ENCODE measurements at regions not wholly inside any gene's neighbourhood (a gene's known extent, or its start where the extent isn't known, plus 50 kb on each side); places are given as distances from the start of the nearest gene placed in this dataset.

DNA sequence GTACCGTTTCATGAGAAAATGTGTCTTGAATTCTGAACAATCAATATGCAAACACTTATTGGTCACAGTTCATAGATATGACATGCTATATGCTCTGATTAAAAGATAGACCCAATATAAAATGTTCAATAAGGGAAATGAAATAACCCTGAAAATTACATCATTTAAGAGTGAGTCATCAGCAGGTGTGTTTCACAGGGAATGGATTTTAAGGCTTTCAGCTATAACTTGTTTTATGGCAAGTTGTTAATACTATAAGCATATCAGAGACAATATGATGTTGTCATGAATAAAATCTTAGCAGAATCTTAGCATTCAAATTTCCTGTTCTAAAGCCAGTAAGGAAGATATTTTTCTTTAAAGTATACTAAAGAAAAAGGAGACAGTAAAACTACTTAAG is 483.4 kb upstream of the PCDH9 start:
- no peak for DNase-seq (ENCODE audit: low read depth)

DNA sequence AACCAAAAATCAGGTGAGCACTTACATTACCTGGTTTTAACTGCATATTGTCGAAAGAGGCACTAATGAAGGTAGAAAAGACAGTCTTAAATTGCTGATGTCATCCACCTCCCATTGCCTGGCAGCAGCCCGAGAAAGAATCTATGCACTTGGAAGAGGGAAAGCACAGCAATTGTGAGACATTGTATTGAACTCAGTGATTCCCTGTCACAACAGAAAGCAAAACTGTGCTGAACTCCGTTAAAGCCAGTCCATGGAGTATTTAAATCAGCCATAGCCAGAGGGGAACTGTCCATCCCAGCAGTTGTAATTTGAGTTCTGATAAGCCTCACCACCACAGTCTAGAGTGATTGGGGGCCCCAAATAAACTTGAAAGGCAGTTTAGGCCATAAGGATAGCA is 466.6 kb upstream of the PCDH9 start:
- DNase-seq (ENCODE audit: low read depth) = no peak

- no peak for DNase-seq (ENCODE audit: low read depth)
Observed at GRCh38 chr13:67664502-67664901, 434.4 kb upstream of the PCDH9 start.

DNA sequence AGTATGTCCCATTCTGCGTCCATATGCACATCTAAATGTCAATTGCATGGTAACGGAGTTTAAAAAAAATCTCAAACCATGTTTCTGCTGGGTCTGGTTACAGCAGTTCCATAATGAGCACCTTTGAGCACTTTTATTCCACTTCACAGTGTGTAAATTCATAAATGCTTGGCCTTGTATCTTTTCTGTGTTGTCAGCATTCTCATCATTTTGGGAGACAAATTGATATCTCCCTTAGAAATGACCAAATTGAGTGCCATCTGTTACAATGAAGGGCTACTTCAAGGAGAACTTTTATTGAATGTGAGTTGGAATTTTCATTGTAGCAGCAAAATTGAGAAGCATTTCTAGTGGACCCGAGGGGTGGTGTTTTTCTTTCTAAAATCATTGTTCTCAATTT is 432.9 kb upstream of the PCDH9 start:
- DNase-seq (ENCODE audit: low read depth) = no peak

- DNase-seq (ENCODE audit: low read depth) = no peak
Observed at GRCh38 chr13:67652887-67653286, 422.8 kb upstream of the PCDH9 start.

DNA sequence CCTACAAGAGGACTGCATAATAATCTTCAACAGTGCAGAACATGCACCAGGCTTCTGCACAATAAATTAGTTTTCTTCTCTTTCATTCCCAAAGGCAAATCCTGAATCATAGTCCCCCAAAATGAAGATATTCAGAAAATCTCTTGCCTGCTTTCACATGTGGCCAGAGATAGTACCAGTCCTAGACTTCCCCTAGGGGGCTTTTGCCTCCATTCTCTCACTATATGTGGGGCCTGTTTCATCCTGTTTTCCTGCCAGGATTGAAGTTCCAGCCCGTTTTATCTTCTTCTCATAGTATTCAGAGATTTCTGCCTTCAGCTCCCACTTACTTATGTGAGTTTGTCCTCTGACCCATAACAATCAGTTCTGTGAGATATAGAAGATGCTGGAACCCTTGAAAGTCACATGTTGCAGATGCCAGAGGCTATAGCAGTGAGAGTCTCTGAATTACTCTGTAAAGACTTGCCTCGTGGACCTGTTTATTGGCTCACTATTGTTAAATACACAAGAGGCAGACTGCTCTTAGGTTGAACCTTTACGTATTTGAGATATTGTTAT is 421.9 kb upstream of the PCDH9 start:
- no peak for DNase-seq (ENCODE audit: low read depth)

- no peak for DNase-seq (ENCODE audit: low read depth)
Observed at GRCh38 chr13:67650471-67650870, 420.3 kb upstream of the PCDH9 start.

- no peak for DNase-seq (ENCODE audit: low read depth)
Observed at GRCh38 chr13:67645874-67646467, 415.8 kb upstream of the PCDH9 start.

GRCh38 chr13:67643516-67644055 is 413.4 kb upstream of the PCDH9 start:
- no peak for DNase-seq (ENCODE audit: low read depth)

GRCh38 chr13:67642657-67643056 is 412.5 kb upstream of the PCDH9 start:
- no peak for DNase-seq (ENCODE audit: low read depth)

DNA sequence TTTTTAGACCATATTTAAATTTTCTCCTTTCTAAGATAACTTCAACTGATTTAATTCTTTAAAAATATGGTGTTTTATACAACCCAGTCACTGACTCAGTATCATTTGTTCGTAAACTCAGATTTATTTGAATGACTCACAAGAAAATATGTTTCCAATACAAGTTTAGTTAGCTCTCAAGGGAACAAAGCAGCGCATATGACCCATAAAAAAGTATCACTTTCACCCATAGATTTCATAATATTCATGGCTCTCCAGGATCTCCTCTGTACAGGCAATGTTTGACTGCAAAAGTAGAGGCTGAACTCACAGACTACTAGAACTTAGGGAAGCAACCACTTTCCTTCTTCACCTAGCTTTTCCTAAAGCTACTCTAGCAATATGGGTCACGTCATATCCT is 405.6 kb upstream of the PCDH9 start:
- no peak for DNase-seq (ENCODE audit: low read depth)

DNA sequence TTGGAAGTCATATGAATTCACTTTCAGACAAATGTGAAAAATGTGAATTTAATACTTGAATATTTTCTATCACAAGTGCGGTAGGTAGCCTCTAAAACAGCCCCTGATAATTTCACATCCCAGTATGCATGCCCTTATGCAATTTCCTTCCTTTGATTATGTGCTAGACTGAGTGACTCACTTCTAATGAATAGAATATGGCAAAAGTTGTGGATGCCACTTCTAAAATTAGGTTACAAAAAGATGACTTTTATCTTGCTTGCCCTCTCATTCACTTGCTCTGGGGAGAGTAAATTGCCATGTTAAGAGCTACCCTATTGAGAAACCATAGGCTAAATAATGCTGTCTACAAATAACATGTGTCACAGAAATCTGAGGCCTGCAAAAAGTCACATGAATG is 402.5 kb upstream of the PCDH9 start:
- DNase-seq (ENCODE audit: low read depth) = no peak

DNA sequence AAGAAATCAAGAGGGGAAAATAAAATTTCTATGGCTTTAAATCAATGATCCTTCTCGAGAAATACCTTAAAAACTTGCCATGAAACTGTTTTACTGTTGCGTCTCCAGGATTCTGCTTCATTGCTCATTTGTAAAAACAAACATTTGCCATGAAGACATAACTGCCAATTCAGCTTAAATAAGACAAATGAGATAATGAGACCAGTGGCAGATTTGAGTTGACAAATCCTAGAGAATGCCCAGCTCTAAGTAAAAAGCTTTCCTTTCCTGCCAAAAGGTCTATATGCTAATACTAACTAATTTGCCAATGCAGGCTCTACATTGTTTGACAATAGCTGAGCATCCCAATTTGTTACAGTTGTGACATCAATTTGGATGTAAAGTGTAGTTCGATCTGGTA is 400.5 kb upstream of the PCDH9 start:
- no peak for DNase-seq (ENCODE audit: low read depth)

- DNase-seq (ENCODE audit: low read depth) = no peak
Observed at GRCh38 chr13:67623630-67624029, 393.5 kb upstream of the PCDH9 start.

GRCh38 chr13:67620665-67621064 is 390.5 kb upstream of the PCDH9 start:
- DNase-seq (ENCODE audit: low read depth) = no peak

- DNase-seq (ENCODE audit: low read depth) = no peak
Observed at GRCh38 chr13:67619995-67620380, 389.9 kb upstream of the PCDH9 start.

- DNase-seq (ENCODE audit: low read depth) = no peak
Observed at GRCh38 chr13:67619351-67619994, 389.3 kb upstream of the PCDH9 start.

DNA sequence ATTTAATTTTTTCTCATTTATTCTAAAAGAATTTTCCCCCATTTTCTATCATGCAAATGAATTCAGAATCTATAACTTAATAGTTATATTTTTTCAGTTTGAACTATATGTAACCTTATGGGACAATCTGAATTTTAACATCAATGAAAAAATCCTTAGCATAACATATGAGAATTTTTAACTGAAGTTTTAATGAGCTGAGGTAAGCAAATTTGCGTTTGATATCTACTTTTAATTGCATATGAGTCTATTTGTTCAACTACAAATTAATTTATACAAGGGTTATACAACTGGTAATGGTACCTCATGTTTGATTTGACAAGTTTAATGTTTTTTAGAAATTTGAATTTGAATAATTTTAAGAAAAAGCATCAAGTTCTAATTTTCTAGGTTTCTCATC is 384.4 kb upstream of the PCDH9 start:
- DNase-seq (ENCODE audit: low read depth) = no peak

GRCh38 chr13:67614013-67614412 is 383.9 kb upstream of the PCDH9 start:
- DNase-seq (ENCODE audit: low read depth) = no peak

GRCh38 chr13:67588607-67589006 is 358.5 kb upstream of the PCDH9 start:
- no peak for DNase-seq (ENCODE audit: low read depth)

- DNase-seq (ENCODE audit: low read depth) = no peak
Observed at GRCh38 chr13:67577361-67577760, 347.2 kb upstream of the PCDH9 start.

GRCh38 chr13:67574320-67575233 is 344.4 kb upstream of the PCDH9 start:
- DNase-seq (ENCODE audit: low read depth) = peak; percentile 0
